ENCODE measurements at regions not wholly inside any gene's neighbourhood (a gene's known extent, or its start where the extent isn't known, plus 50 kb on each side); places are given as distances from the start of the nearest gene placed in this dataset.

DNA sequence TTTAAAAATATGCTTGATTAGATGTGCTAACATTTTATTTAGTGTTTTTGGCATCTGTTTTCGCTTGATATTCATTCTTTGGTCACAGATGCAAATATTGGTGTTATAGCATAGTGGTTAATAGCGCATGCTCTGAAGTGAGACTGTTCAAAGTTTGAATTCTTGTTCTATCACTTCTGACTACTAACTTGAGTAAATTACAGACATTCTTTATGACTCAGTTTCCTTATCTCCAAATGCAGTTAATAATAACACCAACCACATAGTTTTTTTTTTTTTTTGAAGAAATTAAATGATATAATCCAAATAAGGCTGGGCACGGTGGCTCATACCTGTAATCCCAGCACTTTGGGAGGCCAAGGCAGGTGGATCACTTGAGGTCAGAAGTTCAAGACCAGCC lies 81.0 kb downstream of the TMX1 start:
- TF ChIP-seq CTCF (IDR thresholded peaks at IDR 0.05 in 2 of 3, conservative IDR thresholded peaks at IDR 0.05 in 1 of 3; ENCODE audit: borderline replicate concordance in 1 of 3, insufficient read depth in 1 of 3, low read depth in 2 of 3, low read length in 2 of 3) (no peak), SP1 (IDR thresholded peaks at IDR 0.05; ENCODE audit: low read depth) (no peak), REST (IDR thresholded peaks at IDR 0.05; ENCODE audit: low read depth) (no peak)
